ENCODE measurements at regions not wholly inside any gene's neighbourhood (a gene's known extent, or its start where the extent isn't known, plus 50 kb on each side); places are given as distances from the start of the nearest gene placed in this dataset.

DNA sequence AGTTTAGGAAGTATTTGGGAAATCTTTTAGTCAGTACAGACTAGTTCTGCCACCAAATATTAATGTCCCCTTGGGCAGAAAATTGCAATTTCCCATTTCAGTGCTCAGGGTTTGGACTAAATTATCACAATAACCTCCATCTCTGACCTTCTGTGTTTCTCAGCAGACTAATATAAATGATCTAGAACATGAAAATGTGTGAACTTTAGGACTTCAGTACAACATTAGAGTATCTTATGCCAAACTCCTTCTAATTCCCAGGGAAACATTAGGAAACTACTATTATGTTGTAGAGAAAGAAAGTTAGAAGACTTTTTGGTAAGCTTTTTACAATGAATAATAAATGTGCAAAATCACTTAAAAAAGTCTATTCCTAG, 1087.6 kb upstream of the CITED2 start:
- no peak for DNase-seq (ENCODE audit: low spot score)
- H3K27me3 ChIP-seq, result no peaks in the 10 kb centered on the region
- no peaks in the 10 kb centered on the region for H3K79me2 ChIP-seq

DNA sequence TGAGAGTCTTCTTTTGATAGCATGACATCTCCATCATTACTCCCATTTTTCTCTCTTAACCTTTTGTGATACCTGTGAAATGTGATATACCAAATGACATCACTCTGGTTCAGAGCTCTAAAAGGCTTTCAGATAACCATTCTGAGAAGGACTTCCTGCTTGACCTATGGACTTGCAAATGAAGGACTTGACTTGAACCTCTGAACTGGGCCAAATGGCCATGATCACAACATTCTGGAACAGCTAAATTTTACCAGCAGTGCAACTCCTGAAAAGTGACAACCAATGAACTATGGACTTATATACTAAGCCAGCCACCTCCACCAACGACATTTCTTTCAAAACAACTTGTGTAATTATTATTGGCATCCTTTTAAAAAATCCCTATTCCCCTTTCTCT, 1085.8 kb upstream of the CITED2 start:
- H3K9me2 ChIP-seq (replicated peaks; ENCODE audit: insufficient read depth), result no peaks in the 10 kb centered on the region
- WGBS (ENCODE audit: low lambda C conversion rate, missing lambda C conversion rate), result 83% methylated on average over 1 of the region's 1 CpG
- H3K4me3 ChIP-seq, result no peak overlapping the region
- DNase-seq (ENCODE audit: low spot score), result peak; percentile 8
- H3K36me3 ChIP-seq (replicated peaks; ENCODE audit: insufficient read depth, low read depth), result no peaks in the 10 kb centered on the region
- H3K79me2 ChIP-seq, result no peaks in the 10 kb centered on the region
- H4K20me1 ChIP-seq (ENCODE audit: insufficient read depth, poor library complexity, severe bottlenecking), result no peaks in the 10 kb centered on the region
- no peaks in the 10 kb centered on the region for H3K9me3 ChIP-seq (ENCODE audit: low read depth)
- H3K4me2 ChIP-seq, result no peak overlapping the region
- TF ChIP-seq EZH2phosphoT487 (IDR thresholded peaks at IDR 0.05; ENCODE audit: low read depth, severe bottlenecking, unreplicated experiment), result no peak
- TF ChIP-seq EZH2 (IDR thresholded peaks at IDR 0.05; ENCODE audit: borderline replicate concordance), result no peak
- TF ChIP-seq, protein P1, sequence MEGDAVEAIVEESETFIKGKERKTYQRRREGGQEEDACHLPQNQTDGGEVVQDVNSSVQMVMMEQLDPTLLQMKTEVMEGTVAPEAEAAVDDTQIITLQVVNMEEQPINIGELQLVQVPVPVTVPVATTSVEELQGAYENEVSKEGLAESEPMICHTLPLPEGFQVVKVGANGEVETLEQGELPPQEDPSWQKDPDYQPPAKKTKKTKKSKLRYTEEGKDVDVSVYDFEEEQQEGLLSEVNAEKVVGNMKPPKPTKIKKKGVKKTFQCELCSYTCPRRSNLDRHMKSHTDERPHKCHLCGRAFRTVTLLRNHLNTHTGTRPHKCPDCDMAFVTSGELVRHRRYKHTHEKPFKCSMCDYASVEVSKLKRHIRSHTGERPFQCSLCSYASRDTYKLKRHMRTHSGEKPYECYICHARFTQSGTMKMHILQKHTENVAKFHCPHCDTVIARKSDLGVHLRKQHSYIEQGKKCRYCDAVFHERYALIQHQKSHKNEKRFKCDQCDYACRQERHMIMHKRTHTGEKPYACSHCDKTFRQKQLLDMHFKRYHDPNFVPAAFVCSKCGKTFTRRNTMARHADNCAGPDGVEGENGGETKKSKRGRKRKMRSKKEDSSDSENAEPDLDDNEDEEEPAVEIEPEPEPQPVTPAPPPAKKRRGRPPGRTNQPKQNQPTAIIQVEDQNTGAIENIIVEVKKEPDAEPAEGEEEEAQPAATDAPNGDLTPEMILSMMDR (IDR thresholded peaks at IDR 0.05; ENCODE audit: poor library complexity), result no peak
- H3K27ac ChIP-seq, result no peak overlapping the region
- H2AFZ ChIP-seq, result no peak overlapping the region
- H3K27me3 ChIP-seq, result no peaks in the 10 kb centered on the region
- H3K4me1 ChIP-seq (ENCODE audit: insufficient read depth), result peaks cover 19% of the 10 kb centered on the region

More for the DNA sequence above, 1087.6 kb upstream of the CITED2 start:
- no peaks in the 10 kb centered on the region for H4K20me1 ChIP-seq (ENCODE audit: insufficient read depth, poor library complexity, severe bottlenecking)
- H3K4me3 ChIP-seq, result no peak overlapping the region
- peak overlapping the region; percentile 78 for H3K27ac ChIP-seq
- no peak overlapping the region for H2AFZ ChIP-seq
- H3K9me3 ChIP-seq (ENCODE audit: low read depth), result no peaks in the 10 kb centered on the region
- no peaks in the 10 kb centered on the region for H3K36me3 ChIP-seq (replicated peaks; ENCODE audit: insufficient read depth, low read depth)
- no peaks in the 10 kb centered on the region for H3K9me2 ChIP-seq (replicated peaks; ENCODE audit: insufficient read depth)
- peaks cover 19% of the 10 kb centered on the region for H3K4me1 ChIP-seq (ENCODE audit: insufficient read depth)
- no peak overlapping the region for H3K4me2 ChIP-seq
- TF ChIP-seq EZH2 (IDR thresholded peaks at IDR 0.05; ENCODE audit: borderline replicate concordance) (no peak), EZH2phosphoT487 (IDR thresholded peaks at IDR 0.05; ENCODE audit: low read depth, severe bottlenecking, unreplicated experiment) (no peak)
- TF ChIP-seq, protein P1 (IDR thresholded peaks at IDR 0.05; ENCODE audit: poor library complexity), result no peak

DNA sequence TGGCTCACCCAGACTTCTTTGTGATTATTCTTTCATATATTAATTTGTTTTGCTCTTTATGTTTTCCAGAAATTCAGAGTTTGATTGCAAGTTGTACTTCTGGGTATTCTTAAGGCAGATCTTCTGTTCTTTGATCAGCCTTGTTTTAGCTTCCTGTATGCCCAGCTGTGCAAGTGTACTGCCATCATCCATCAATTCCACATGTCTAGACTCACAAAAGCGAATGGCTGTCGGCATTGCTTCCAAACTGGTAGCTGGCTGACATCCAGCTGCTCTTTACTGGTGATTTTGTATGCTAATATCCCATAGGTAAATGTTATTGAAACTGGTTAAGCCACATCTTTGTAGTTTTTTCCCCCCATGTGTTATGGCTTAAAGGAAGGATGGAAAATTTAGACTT, 1084.8 kb upstream of the CITED2 start:
- Histone ChIP-seq H3K9me3 (ENCODE audit: low read depth) (no peaks in the 10 kb centered on the region), H3K27me3 (no peaks in the 10 kb centered on the region), H4K20me1 (ENCODE audit: insufficient read depth, poor library complexity, severe bottlenecking) (no peaks in the 10 kb centered on the region), H3K27ac (no peak overlapping the region), H3K4me3 (no peak overlapping the region), H3K4me2 (no peak overlapping the region), H3K79me2 (no peaks in the 10 kb centered on the region), H3K4me1 (ENCODE audit: insufficient read depth) (peaks cover 17% of the 10 kb centered on the region), H2AFZ (no peak overlapping the region), H3K36me3 (replicated peaks; ENCODE audit: insufficient read depth, low read depth) (no peaks in the 10 kb centered on the region), H3K9me2 (replicated peaks; ENCODE audit: insufficient read depth) (no peaks in the 10 kb centered on the region)
- no peak for DNase-seq (ENCODE audit: low spot score)
- 79% methylated on average over 2 of the region's 2 CpGs for WGBS (ENCODE audit: low lambda C conversion rate, missing lambda C conversion rate)
- TF ChIP-seq EZH2phosphoT487 (IDR thresholded peaks at IDR 0.05; ENCODE audit: low read depth, severe bottlenecking, unreplicated experiment), result no peak
- TF ChIP-seq, protein P1 (IDR thresholded peaks at IDR 0.05; ENCODE audit: poor library complexity), result no peak
- no peak for TF ChIP-seq EZH2 (IDR thresholded peaks at IDR 0.05; ENCODE audit: borderline replicate concordance)

DNA sequence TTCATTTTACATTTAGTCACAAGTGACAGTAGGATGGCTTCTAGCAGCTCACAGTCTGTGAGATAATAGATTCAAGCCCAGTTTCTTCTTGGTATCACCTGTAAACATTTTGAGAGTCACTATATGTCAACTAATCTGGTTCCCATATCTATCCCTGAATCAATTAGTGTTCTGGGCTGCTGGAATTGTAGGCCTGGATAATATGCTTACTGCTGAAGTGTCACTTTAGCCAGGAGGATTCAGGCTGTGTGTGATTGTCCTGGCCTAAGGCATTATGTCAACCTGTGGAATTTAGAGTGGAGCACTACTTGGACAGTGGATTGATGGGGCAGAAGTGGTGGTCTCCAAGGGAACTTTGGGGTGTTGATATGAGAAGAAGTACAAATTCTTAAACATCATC, 1071.8 kb upstream of the CITED2 start:
- Histone ChIP-seq H3K9me3 (ENCODE audit: low read depth) (no peaks in the 10 kb centered on the region), H3K4me2 (no peak overlapping the region), H3K4me3 (no peak overlapping the region), H3K79me2 (no peaks in the 10 kb centered on the region), H3K27ac (no peak overlapping the region), H3K9me2 (replicated peaks; ENCODE audit: insufficient read depth) (no peaks in the 10 kb centered on the region), H3K27me3 (no peaks in the 10 kb centered on the region), H2AFZ (no peak overlapping the region), H4K20me1 (ENCODE audit: insufficient read depth, poor library complexity, severe bottlenecking) (no peaks in the 10 kb centered on the region), H3K4me1 (ENCODE audit: insufficient read depth) (peaks cover 5% of the 10 kb centered on the region), H3K36me3 (replicated peaks; ENCODE audit: insufficient read depth, low read depth) (no peaks in the 10 kb centered on the region)
- TF ChIP-seq EZH2 (IDR thresholded peaks at IDR 0.05; ENCODE audit: borderline replicate concordance), result no peak
- TF ChIP-seq, protein P1 (IDR thresholded peaks at IDR 0.05; ENCODE audit: poor library complexity), result no peak
- TF ChIP-seq EZH2phosphoT487 (IDR thresholded peaks at IDR 0.05; ENCODE audit: low read depth, severe bottlenecking, unreplicated experiment), result no peak
- DNase-seq (ENCODE audit: low spot score), result no peak

All from hepatocyte (in vitro differentiated cells).